ENCODE measurements at regions not wholly inside any gene's neighbourhood (a gene's known extent, or its start where the extent isn't known, plus 50 kb on each side); places are given as distances from the start of the nearest gene placed in this dataset.
"Not testable (repeated sequence)": the region's sequence is repeated elsewhere in the genome, so short reads cannot be mapped to it uniquely, and the experiment has no call there.

DNA sequence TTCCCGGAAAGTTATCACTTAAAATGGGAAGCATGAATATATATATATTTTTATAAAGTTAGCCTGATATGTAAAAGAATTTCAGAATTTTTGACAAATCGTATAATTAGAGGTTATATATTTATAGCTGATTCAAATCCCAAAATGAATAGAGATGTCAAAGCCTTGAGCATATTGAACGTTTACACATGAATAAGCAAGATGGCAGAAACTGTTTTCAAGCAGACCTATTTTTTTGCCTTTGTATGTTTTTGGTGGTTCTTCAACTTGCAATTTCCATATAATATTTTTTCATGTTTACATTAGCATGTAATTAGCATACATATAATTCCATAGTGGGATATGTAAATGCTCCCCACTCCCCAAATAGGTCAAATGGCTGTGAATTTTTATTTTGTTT lies 189.9 kb downstream of the PRL start:
- DNase-seq (ENCODE audit: low read depth) = no peak

DNA sequence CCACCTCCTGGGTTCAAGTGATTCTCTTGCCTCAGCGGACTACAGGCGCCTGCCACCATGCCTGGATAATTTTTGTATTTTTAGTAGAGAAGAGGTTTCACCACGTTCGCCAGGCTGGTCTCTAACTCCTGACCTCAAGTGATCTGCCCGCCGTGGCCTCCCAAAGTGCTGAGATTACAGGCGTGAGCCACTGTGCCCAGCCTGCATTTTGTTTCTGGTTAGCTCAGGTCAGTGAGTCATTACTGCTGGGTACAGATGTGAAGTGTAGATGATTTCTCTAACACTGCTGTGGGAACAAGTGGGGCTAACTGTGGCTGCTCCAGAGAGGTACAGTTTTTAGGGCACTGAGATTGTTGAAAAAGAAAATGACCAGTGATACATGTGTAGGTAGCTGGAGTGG lies 188.6 kb downstream of the PRL start:
- peak; percentile 38 for DNase-seq (ENCODE audit: low read depth)

DNA sequence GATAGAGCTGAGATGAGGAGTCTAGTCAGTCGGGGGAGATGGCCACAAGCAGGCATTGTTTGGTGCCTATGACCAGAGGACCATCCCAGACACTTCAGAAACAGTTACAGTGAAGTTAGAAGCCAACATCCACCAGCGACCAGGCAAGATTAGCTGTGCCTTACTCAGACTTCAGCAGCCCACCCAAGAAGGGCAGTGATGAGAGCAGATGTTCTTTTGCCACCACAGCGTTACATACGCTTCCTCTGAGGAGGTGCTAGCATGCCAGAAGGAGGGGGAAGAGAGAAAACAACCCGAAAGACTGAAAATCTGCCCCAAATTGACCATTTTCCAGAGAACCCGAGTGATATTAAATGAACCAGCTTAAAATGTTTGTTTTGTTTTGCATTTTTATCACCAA lies 186.8 kb downstream of the PRL start:
- DNase-seq (ENCODE audit: low read depth) = no peak

DNA sequence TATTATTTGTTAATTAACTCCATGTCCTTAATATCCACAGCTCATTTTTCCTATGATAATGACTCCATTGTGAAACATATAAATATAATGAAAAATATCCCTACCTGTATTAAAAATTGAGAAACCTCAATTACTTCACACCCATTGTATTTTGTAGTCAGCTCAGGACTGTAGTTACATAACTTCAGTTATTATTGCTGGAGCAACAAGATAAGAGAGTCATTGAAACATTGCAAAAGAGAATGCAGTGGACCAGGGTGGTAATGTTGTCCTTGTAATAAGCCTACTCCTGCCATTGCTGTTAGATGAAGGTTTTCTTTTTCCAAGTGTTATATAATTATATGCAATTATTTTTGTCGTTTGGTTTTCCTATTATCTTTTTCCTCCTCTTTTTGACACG lies 184.4 kb downstream of the PRL start:
- DNase-seq (ENCODE audit: low read depth) = peak; percentile 70

DNA sequence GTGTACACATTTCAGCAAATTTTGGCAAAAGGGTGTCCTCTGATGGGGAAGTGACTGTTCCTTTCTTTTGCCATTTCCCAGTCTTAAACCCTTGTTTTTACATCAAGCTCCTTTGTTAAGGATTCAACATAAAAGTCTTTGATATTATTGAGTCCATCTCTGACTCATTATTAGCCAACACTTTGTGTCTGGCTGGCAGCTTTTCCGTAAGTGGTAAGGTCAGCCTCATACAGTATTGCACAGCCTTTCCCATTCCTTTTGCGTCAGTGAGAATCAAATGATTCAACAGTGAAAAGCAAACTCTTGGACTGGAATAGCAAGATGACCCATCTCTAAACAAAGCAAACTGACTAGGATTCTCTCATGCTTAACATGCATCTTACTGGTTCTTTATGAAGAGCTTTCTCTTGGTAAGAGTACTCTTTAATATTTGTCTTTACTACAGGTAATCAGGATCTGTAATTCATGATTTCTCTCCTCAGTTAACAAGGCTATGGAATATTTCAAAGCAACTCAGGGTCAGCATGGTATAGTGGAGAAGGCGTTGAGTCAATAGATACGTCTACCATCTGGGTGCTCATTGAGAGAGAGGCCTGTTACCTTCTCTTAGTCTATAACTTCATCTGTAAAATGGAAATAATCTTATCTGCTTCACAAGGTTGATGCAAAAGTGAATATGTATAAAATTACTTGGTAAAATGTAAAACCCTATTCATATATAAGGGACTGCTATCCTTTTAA lies 183.6 kb downstream of the PRL start:
- peak; percentile 100 for DNase-seq (ENCODE audit: low read depth)

DNA sequence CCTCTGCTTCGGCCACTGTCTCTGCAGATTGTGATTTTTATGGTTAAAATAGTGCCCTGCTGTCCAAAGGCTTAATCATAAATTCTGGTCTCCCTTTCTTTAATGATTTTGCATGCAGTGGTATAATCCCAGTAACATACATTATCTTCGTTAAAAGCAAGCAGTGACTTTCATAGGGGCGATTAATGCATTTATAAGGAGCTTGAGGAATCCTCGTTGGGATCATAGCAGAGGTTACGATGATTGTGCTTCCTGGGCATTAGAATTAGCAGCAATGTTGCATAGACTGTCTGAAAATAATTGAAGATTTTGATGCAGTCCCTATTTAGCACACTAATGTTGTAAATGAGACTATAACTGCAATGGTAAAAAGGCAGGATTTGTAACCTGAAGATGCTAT lies 181.3 kb downstream of the PRL start:
- DNase-seq (ENCODE audit: low read depth) = no peak

DNA sequence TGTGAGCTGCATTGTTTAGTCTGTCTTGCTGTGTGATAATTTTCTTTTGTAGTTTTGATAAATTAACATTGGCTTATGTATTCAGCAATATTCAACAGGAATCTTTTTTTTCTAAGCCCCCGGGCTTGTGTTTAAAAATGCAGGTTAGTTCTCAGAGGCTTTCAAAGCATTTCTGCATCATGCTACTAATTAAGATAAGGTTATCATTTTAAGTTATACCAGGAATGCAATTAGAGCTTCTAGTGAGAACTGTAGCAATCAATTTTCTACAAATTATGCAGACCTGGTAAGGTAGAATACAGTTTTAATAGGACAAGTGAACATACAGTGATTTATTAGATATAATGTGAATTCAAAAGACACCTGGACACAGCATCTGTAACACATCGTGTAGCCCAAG lies 179.2 kb downstream of the PRL start:
- DNase-seq (ENCODE audit: low read depth) = no peak

DNA sequence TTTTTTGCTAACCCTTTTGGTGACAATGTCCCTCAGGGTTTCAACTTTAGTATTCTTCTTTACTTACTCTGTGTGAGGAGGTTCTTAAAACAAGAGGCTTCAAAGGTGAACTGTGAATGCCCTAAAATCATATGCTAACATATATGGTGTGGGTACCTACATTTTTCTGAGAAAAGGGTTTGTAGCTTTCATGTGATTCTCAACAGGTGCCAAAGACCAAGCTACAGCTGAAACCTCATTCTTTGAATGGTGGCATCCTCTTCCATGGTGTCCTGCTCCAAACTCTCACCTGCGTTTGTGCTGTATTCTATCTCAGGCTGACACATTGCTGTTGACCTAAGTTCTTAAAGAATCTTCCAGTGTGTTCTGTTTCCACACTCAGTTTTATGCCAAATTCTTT lies 177.3 kb downstream of the PRL start:
- no peak for DNase-seq (ENCODE audit: low read depth)

DNA sequence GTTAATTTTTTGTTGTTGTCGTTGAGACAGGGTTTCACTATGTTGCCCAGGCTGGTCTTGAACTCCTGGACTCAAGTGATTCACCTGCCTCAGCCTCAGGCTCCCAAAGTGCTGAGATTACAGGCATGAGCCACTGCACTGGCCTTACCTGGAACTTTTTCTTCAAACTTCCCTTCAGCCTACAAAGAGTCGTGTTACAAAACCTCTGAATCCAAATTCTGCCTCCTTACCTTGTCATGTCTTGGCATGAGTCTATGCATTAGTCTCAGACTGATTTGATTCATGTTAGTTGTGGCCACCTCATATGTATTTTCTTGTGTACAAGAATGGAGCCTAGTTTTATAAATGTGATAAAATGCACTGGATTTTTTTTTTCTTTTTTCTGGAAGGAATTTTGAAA lies 172.1 kb downstream of the PRL start:
- no peak for DNase-seq (ENCODE audit: low read depth)

DNA sequence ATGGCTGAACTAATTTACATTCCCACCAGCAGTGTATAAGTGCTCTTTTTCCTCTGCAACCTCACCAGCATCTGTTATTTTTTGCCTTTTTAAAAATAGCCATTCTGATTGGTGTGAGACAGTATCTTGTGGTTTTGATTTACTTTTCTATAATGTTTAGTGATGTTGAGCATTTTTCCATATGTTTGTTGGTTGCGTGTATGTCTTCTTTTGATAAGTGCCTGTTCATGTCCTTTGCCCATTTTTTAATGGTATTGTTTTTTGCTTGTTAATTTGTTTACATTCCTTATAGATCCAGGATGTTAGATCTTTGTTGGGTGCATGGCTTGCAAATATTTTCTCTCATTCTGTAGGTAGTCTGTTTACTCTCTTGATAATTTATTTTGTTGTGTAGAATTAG lies 169.9 kb downstream of the PRL start:
- no peak for DNase-seq (ENCODE audit: low read depth)

DNA sequence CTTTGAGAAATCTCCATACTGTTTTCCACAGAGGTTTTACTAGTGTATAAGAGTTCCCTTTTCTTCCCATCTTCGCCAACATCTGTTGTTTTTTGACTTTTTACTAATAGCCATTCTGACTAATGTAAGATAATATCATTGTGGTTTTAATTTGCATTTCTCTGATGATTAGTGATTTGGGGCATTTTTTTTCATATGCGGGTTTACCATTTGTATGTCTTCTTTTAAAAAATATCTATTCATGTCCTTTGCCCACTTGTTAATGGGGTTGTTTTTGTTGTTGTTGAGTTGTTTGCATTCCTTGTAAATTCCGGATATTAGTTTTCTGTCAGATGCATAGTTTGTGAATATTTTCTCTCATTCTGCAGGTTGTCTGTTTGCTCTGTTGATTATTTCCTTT lies 167.1 kb downstream of the PRL start:
- DNase-seq (ENCODE audit: low read depth) = no peak

DNA sequence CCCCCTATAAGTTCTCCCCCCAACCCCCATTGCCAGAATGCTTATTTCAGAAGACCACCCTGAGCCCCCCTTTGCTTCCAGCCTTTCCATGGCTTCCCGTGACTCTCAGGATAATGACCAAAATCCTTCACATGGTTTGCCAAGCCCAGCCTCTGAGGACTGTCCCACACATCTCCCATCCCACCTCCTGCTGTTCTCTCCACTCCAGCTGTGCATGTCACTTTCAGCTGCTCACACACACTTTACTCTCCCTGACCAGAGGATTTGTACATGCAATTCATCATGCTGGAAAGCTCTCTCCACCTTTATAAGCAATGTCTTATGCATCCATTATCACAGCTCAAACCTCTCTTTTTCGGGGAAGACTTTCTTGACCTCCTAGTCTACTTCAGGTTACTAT lies 164.2 kb downstream of the PRL start:
- DNase-seq (ENCODE audit: low read depth) = no peak

DNA sequence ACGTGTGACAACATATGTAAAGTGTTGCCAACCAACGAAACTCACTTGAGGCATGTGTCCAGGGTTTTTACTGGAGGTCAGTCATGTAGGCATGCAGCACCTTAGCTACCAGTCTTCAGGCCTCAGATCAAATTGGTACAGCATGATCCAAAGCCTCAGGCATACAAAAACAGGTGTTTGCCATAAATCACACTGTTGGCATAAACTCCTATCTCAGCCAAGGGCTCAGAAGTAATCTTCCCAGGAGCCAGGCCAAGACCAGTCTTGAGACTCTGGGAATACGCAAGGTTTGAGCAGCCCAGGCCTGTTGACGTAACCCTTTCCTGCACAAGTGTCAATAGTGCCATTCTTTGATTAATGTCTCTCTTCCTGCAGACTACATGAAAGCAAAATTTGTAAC lies 163.5 kb downstream of the PRL start:
- no peak for DNase-seq (ENCODE audit: low read depth)

DNA sequence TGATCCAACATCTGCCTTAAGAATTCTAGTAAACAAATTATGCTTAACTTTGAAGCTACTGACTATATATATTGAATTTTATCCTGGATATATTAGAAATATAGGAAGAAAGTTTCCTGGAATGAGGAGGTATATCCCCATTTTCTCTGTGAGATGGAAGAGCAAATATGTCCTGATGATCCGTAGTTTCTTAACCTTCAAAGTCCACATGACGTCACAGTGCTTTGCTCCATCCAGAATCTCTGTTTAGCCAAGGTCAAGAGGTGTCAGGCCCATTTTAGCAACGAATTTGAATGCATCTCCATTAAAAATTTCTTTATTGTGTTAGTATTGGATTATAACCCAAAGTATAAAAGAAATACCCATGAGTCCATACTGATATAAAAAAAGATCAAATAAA lies 162.5 kb downstream of the PRL start:
- DNase-seq (ENCODE audit: low read depth) = no peak

DNA sequence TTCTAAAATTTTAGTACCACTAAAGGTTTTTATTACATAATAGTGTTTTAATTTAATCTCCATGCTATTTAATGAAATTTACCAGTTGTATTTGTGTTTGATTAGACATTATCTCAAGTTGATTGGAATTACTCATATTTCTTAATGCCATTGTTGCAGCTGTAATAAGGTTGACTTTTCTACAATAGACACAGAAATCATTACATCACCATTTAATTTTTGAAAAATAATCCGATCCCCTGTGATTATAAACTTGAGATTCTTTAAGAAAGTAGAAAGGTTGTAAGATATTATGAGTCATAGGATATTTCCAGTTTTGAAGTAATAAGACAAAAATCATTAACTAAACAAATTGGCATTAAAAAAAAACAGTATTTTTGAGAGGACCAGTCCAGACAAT lies 161.4 kb downstream of the PRL start:
- DNase-seq (ENCODE audit: low read depth) = no peak

DNA sequence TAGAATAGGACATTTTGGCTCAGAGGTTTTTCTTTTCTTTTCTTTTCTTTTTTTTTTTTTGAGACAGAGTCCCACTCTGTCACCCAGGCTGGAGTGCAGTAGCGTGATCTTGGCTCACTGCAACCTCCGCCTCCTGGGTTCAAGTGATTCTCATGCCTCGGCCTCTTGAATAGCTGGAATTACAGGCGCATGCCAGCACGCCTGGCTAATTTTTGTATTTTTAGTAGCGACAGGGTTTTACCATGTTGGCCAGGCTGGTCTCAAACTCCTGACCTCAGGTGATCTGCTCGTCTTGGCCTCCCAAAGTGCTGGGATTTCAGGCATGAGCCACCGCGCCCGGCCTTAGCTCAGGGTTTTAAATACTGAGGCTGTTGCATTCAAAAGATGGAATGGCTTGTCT lies 156.1 kb downstream of the PRL start:
- not testable (repeated sequence) for DNase-seq (ENCODE audit: low read depth)

DNA sequence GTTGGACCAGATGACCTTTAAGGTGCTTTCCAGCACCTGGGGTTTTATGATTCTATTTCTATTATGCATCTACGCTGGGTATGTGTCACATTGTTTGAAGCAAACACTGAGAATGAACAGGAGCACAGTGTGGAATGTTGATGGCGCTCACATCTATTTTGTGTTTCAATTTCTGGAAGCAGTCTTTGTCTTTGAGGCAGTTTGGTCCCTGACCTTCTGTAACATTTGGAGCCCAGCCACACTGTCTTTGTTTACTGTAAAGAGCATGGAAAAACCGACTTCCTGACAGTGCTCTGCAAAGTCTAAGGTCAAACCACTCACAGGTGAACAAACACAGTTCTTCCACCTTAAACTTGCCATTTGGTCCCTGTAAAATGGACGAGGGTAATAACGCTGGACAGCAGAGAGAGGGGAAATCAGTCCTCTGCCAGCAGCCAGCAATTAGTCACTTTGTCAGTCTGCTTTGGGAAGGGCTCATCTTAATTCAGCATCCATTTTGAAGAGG lies 155.5 kb downstream of the PRL start:
- peak; percentile 24 for DNase-seq (ENCODE audit: low read depth)

DNA sequence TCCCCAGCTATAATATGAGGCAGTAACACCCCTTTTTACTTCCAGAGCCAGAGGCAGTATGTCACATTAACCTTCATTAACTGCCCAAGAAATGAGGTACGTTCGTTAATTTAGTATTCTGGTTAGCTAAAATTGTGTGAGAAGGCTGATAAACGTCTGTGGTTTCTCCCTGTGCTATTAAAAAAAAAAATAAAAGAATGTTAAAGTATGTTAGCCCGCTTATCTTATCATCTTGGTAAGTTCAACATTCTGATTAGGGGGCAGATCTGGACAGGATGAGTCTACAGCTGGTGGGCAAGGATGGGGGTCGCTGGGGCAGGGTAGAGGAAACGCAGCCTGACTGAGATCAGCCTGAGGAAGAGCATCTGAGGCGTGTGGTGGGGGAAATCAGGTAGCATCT lies 154.0 kb downstream of the PRL start:
- DNase-seq (ENCODE audit: low read depth) = no peak

DNA sequence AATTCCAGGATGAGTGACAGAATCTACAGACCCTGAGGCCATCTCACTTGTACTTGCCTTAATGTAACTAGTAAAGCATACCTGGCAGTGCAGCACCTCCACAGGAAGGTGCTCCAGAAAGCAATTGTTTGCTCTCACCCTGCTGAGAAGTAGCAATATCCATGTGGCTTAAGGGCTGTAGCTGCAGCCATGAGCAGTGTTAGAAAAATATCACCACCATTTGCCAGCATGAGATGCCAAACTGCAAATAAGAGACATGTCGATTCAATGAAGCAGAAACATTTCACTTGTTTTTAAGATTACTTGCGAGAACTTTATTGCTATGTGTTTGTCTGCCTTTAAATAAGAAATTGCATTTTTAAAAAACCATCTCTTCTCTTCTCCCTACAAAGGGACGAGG lies 151.5 kb downstream of the PRL start:
- no peak for DNase-seq (ENCODE audit: low read depth)

DNA sequence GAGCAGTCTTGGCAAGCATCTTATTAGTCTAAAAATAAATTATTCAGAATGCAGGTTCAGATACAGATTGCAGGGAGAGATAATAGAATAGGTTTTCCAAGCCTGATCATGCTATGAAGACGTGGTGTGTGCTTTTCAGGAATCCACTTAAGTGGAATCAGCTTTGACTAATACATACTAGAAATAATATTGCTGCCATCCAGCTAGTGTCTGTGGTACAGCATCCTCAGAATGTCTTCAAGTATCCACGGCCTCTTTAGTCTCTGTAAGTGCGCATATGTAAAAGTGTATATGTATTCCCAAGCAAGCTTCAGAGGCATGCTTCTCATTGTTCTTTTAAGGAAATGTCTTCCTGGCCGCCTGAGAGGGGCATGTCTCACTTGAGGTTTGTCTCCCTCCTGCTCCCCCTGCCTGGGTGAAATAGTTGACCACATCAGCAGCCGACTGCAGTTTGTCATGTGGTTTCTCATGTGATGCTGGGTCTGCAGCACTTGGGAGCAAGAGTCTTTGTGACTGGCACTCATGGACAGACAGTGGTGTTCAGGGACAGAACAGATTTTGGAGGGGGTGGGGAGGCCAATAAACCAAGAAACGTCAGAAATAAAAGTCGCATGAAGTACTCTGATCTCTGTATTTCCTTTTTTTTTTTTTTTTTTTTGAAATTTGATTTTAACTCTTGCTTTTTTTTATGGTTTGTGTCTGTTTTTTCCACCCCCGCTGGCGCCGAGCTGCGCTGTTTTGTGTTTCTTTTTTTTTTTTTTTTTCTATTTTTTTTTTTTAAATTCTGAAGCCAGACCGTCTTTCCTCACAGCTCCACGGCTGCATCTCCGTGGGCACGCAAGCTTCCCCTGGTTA lies 150.8 kb downstream of the PRL start:
- DNase-seq (ENCODE audit: low read depth) = peak; percentile 58

DNA sequence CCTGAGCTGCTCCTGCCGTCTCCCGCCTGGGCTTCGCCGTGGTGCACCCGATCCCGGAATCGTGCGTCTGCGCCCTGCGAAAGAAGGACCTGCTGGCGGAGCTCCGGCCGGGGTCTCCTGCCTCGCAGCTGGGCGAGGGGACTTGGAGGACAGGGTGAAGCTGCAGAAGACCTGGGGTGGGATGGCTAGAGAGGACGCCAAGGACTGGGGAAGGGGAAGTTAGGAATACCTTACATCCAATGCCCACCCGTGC lies 150.2 kb downstream of the PRL start:
- no peak for DNase-seq (ENCODE audit: low read depth)

DNA sequence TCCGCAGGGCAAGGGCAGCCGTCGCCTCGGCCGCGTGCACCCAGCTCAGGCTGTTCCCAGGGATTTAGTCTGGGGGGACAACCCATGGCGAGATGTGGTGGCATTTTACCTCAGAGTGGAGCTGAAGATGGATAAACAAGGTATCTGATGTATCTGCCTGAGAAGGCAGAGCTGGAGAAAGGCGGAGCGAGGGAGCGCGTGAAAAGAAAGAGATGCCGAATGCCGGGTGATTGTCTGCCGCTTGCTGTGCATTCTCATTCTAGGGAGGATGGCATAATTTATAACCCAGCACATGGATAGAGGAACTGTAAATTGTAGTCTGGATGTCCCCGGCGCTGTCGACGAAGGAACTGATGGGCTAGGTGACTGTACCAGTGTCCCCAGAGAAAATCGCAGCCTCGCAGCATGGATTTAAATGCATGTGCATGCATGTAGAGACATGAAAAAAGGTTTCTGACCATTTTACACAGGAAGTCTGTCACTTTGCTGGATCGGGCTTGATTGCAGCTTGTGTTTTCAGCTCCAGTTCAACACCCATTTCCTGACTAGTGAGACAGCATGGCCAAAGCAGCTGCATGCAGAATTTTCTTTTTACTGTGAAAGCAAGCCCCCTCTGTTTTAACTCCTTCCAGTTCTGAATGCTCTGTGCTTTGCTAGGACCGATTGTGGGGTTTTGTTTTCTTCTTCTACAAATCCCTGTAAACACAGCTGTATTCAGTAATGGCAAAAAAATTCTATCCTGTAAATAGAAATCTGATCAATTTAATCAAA lies 149.7 kb downstream of the PRL start:
- DNase-seq (ENCODE audit: low read depth) = no peak
